WTC11 (cell line): ENCODE measurements at regions not wholly inside any gene's neighbourhood (a gene's known extent, or its start where the extent isn't known, plus 50 kb on each side); places are given as distances from the start of the nearest gene placed in this dataset.

Experiments
- ATAC-seq: fragments of 200-7000 bp; cut with Tn5 transposase; 2 replicates; pipeline ENCODE4 v1.10.0; 2021; ENCODE audit warnings: mild to moderate bottlenecking, moderate library complexity
- CTCF ChIA-PET: fragments of 300-600 bp; sonication (Branson Sonifier 250); formaldehyde crosslinking; loops from one replicate; lab custom pipeline; 2021; ENCODE audit warnings: antibody characterized with exemption; lab: Charles Lee
- POLR2A ChIA-PET: fragments of 350-600 bp; sonication (Branson Sonifier 250); formaldehyde crosslinking; loops from one replicate; lab custom pipeline; 2021; ENCODE audit warnings: antibody characterized with exemption; lab: Charles Lee
- DNase-seq: peaks from one replicate; pipeline ENCODE4 v3.0.0; 2021; ENCODE audit warnings: low spot score
- H3K27ac Mint-ChIP-seq: 2 replicates; pipeline ENCODE4 v1.8.0; 2021; ENCODE audit warnings: mixed read lengths
- H3K27me3 Mint-ChIP-seq: 2 replicates; pipeline ENCODE4 v1.8.0; 2021; ENCODE audit warnings: low read depth, mild to moderate bottlenecking, moderate library complexity, mixed read lengths
- H3K36me3 Mint-ChIP-seq: 2 replicates; pipeline ENCODE4 v1.8.0; 2021; ENCODE audit warnings: mixed read lengths
- H3K4me1 Mint-ChIP-seq: 2 replicates; pipeline ENCODE4 v1.8.0; 2022; ENCODE audit warnings: mixed read lengths
- H3K4me3 Mint-ChIP-seq: 2 replicates; pipeline ENCODE4 v1.8.0; 2021; ENCODE audit warnings: mild to moderate bottlenecking, moderate library complexity, mixed read lengths
- H3K9me3 Mint-ChIP-seq: 2 replicates; pipeline ENCODE4 v1.8.0; 2021; ENCODE audit warnings: mixed read lengths
- ATF3 ChIP-seq: sonication (generic); formaldehyde crosslinking; conservative IDR thresholded peaks from 2 replicates; pipeline ENCODE4 v1.8.1; 2022; ENCODE audit warnings: mild to moderate bottlenecking, missing genetic modification reagents
- E2F1 ChIP-seq: sonication (generic); formaldehyde crosslinking; IDR thresholded peaks from 2 replicates; pipeline ENCODE4 v1.8.0; 2022; ENCODE audit warnings: mild to moderate bottlenecking, missing genetic modification reagents
- ELF4 ChIP-seq: sonication (generic); formaldehyde crosslinking; IDR thresholded peaks from 2 replicates; pipeline ENCODE4 v1.8.1; 2022; ENCODE audit warnings: low read depth, mild to moderate bottlenecking, moderate library complexity, missing genetic modification reagents
- ESRRA ChIP-seq: sonication (generic); formaldehyde crosslinking; IDR thresholded peaks from 2 replicates; pipeline ENCODE4 v1.8.1; 2022; ENCODE audit warnings: mild to moderate bottlenecking, missing genetic modification reagents, borderline replicate concordance
- FOXP1 ChIP-seq: sonication (generic); formaldehyde crosslinking; IDR thresholded peaks from 2 replicates; pipeline ENCODE4 v1.8.0; 2022; ENCODE audit warnings: missing genetic modification reagents, mild to moderate bottlenecking, moderate library complexity, borderline replicate concordance
- GABPB1 ChIP-seq: sonication (generic); formaldehyde crosslinking; IDR thresholded peaks from 2 replicates; pipeline ENCODE4 v1.8.1; 2023; ENCODE audit warnings: mild to moderate bottlenecking, missing genetic modification reagents
- GRHL2 ChIP-seq: fragments of 250-450 bp; sonication (Bioruptor Pico); IDR thresholded peaks from 2 replicates; pipeline ENCODE4 v1.8.0; 2022; ENCODE audit warnings: mild to moderate bottlenecking, moderate library complexity; ENCODE audit not compliant: insufficient replicate concordance, severe bottlenecking
- IRF1 ChIP-seq: sonication (generic); formaldehyde crosslinking; IDR thresholded peaks from 2 replicates; pipeline ENCODE4 v1.8.0; 2023; ENCODE audit warnings: missing genetic modification reagents
- IRF2 ChIP-seq: sonication (generic); formaldehyde crosslinking; IDR thresholded peaks from 2 replicates; pipeline ENCODE4 v1.8.0; 2022; ENCODE audit warnings: low read depth, missing genetic modification reagents, borderline replicate concordance
- KAT7 ChIP-seq: sonication (generic); formaldehyde crosslinking; IDR thresholded peaks from 2 replicates; pipeline ENCODE4 v1.8.1; 2023; ENCODE audit warnings: missing genetic modification reagents, mild to moderate bottlenecking, borderline replicate concordance
- MAX ChIP-seq: sonication (generic); formaldehyde crosslinking; IDR thresholded peaks from 2 replicates; pipeline ENCODE4 v1.8.0; 2022; ENCODE audit warnings: mild to moderate bottlenecking, missing genetic modification reagents
- NFATC4 ChIP-seq: fragments of 250-450 bp; sonication (Bioruptor Pico); IDR thresholded peaks from 2 replicates; pipeline ENCODE4 v1.9.0; 2021; ENCODE audit warnings: mild to moderate bottlenecking
- OVOL2 ChIP-seq: fragments of 250-450 bp; sonication (Bioruptor Pico); IDR thresholded peaks from 2 replicates; pipeline ENCODE4 v1.9.0; 2021; ENCODE audit warnings: mild to moderate bottlenecking, borderline replicate concordance
- SP1 ChIP-seq: sonication (generic); formaldehyde crosslinking; conservative IDR thresholded peaks from 2 replicates; pipeline ENCODE4 v1.8.1; 2022; ENCODE audit warnings: missing genetic modification reagents
- ZMAT4 ChIP-seq: fragments of 250-450 bp; sonication (Bioruptor Pico); IDR thresholded peaks from 2 replicates; pipeline ENCODE4 v1.9.0; 2021; ENCODE audit warnings: mild to moderate bottlenecking
- ZNF121 ChIP-seq: sonication (generic); formaldehyde crosslinking; IDR thresholded peaks from 2 replicates; pipeline ENCODE4 v1.8.0; 2023; ENCODE audit warnings: missing genetic modification reagents
- ZNF219 ChIP-seq: sonication (generic); formaldehyde crosslinking; IDR thresholded peaks from 2 replicates; pipeline ENCODE4 v1.8.0; 2023; ENCODE audit warnings: missing genetic modification reagents, mild to moderate bottlenecking, borderline replicate concordance
- ZNF263 ChIP-seq: sonication (generic); formaldehyde crosslinking; IDR thresholded peaks from 2 replicates; pipeline ENCODE4 v1.8.1; 2022; ENCODE audit warnings: low read depth, mild to moderate bottlenecking, moderate library complexity, missing genetic modification reagents
- ZNF423 ChIP-seq: fragments of 250-450 bp; sonication (Bioruptor Pico); IDR thresholded peaks from 2 replicates; pipeline ENCODE4 v2.1.2; 2022; ENCODE audit warnings: mild to moderate bottlenecking, moderate library complexity
- TF ChIP-seq, protein P1 (sequence below): sonication (generic); formaldehyde crosslinking; IDR thresholded peaks from 2 replicates; pipeline ENCODE4 v1.8.1; 2022; ENCODE audit warnings: low read depth, missing genetic modification reagents, borderline replicate concordance
- TF ChIP-seq, protein P2 (sequence below): fragments of 250-450 bp; sonication (Bioruptor Pico); IDR thresholded peaks from 2 replicates; pipeline ENCODE4 v1.9.0; 2021; ENCODE audit warnings: mild to moderate bottlenecking
- TF ChIP-seq, protein P3 (sequence below): fragments of 250-450 bp; sonication (Bioruptor Pico); conservative IDR thresholded peaks from 2 replicates; pipeline ENCODE4 v1.9.0; 2021; ENCODE audit warnings: mild to moderate bottlenecking

GRCh38 chr16:72474501-72475123 is 302.7 kb upstream of the PMFBP1 start (continued):
- TF ChIP-seq FOXP1 (CRISPR knock-in tag) (no peak), ESRRA (CRISPR knock-in tag) (no peak), KAT7 (CRISPR knock-in tag) (no peak)

DNA sequence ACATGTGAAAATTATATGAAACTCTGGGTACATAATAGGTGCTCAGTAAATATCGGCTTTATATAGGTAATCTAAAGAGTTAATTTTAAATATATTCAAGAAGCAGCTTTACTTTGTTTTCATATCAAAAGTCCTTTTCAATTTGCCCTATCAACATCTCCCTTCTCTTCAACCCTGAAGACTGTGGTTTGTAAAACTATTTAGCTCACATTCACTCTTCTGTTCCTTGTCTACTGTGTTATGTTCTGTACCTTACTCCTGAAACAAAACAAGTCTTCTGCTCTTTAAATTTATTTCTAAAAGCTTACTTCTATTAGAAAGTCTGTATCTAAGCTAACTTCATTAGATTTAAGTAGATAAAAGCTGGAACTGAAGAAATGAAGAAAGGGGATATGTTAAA is 301.7 kb upstream of the PMFBP1 start:
- no peaks in the 10 kb centered on the region for H3K36me3 Mint-ChIP-seq
- ATAC-seq, result no peak
- H3K4me3 Mint-ChIP-seq, result no peak overlapping the region
- H3K9me3 Mint-ChIP-seq, result no peaks in the 10 kb centered on the region
- H3K27me3 Mint-ChIP-seq, result no peaks in the 10 kb centered on the region
- ChIA-PET CTCF (interaction anchor here (1.1 to 3.3 kb wide), 3 partner anchors 278 to 359 kb away, joined by 3 to 9 read pairs (median 4); no protein-coding TSS in a partner anchor), POLR2A (no interaction called here)
- peaks cover 6% of the 10 kb centered on the region; the same call in 1 of the 2 replicates for H3K4me1 Mint-ChIP-seq
- TF ChIP-seq NFATC4 (CRISPR knock-in tag) (no peak), ZNF219 (no peak), ATF3 (CRISPR knock-in tag) (no peak), IRF2 (CRISPR knock-in tag) (no peak), E2F1 (CRISPR knock-in tag) (no peak), ZMAT4 (CRISPR knock-in tag) (no peak)
- TF ChIP-seq, protein P1, sequence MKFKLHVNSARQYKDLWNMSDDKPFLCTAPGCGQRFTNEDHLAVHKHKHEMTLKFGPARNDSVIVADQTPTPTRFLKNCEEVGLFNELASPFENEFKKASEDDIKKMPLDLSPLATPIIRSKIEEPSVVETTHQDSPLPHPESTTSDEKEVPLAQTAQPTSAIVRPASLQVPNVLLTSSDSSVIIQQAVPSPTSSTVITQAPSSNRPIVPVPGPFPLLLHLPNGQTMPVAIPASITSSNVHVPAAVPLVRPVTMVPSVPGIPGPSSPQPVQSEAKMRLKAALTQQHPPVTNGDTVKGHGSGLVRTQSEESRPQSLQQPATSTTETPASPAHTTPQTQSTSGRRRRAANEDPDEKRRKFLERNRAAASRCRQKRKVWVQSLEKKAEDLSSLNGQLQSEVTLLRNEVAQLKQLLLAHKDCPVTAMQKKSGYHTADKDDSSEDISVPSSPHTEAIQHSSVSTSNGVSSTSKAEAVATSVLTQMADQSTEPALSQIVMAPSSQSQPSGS, result no peak
- H3K27ac Mint-ChIP-seq, result no peak overlapping the region
- DNase-seq, result no peak

GRCh38 chr16:72471317-72471924 is 299.5 kb upstream of the PMFBP1 start:
- Mint-ChIP-seq H3K36me3 (no peaks in the 10 kb centered on the region), H3K9me3 (no peaks in the 10 kb centered on the region), H3K4me3 (no peak overlapping the region), H3K27me3 (no peaks in the 10 kb centered on the region), H3K27ac (no peak overlapping the region), H3K4me1 (peaks cover 6% of the 10 kb centered on the region; the same call in 1 of the 2 replicates)
- ATAC-seq (no peak), DNase-seq (no peak)
- POLR2A ChIA-PET, result interaction anchor here (0.6 kb wide), 1 partner anchor 459 kb away, joined by 3 read pairs; no protein-coding TSS in a partner anchor
- CTCF ChIA-PET, result interaction anchor here (3.3 kb wide), 1 partner anchor 347 kb away, joined by 9 read pairs; no protein-coding TSS in a partner anchor
- TF ChIP-seq ZNF121 (CRISPR knock-in tag) (no peak), SP1 (CRISPR knock-in tag) (no peak), OVOL2 (CRISPR knock-in tag) (no peak), MAX (CRISPR knock-in tag) (no peak), ZNF263 (CRISPR knock-in tag) (no peak), ZNF423 (CRISPR knock-in tag) (no peak), GRHL2 (CRISPR knock-in tag) (no peak), ELF4 (CRISPR knock-in tag) (no peak), GABPB1 (CRISPR knock-in tag) (no peak), IRF1 (no peak)
- TF ChIP-seq, protein P2, sequence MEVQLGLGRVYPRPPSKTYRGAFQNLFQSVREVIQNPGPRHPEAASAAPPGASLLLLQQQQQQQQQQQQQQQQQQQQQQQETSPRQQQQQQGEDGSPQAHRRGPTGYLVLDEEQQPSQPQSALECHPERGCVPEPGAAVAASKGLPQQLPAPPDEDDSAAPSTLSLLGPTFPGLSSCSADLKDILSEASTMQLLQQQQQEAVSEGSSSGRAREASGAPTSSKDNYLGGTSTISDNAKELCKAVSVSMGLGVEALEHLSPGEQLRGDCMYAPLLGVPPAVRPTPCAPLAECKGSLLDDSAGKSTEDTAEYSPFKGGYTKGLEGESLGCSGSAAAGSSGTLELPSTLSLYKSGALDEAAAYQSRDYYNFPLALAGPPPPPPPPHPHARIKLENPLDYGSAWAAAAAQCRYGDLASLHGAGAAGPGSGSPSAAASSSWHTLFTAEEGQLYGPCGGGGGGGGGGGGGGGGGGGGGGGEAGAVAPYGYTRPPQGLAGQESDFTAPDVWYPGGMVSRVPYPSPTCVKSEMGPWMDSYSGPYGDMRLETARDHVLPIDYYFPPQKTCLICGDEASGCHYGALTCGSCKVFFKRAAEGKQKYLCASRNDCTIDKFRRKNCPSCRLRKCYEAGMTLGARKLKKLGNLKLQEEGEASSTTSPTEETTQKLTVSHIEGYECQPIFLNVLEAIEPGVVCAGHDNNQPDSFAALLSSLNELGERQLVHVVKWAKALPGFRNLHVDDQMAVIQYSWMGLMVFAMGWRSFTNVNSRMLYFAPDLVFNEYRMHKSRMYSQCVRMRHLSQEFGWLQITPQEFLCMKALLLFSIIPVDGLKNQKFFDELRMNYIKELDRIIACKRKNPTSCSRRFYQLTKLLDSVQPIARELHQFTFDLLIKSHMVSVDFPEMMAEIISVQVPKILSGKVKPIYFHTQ (CRISPR knock-in tag), result no peak
- TF ChIP-seq, protein P3, sequence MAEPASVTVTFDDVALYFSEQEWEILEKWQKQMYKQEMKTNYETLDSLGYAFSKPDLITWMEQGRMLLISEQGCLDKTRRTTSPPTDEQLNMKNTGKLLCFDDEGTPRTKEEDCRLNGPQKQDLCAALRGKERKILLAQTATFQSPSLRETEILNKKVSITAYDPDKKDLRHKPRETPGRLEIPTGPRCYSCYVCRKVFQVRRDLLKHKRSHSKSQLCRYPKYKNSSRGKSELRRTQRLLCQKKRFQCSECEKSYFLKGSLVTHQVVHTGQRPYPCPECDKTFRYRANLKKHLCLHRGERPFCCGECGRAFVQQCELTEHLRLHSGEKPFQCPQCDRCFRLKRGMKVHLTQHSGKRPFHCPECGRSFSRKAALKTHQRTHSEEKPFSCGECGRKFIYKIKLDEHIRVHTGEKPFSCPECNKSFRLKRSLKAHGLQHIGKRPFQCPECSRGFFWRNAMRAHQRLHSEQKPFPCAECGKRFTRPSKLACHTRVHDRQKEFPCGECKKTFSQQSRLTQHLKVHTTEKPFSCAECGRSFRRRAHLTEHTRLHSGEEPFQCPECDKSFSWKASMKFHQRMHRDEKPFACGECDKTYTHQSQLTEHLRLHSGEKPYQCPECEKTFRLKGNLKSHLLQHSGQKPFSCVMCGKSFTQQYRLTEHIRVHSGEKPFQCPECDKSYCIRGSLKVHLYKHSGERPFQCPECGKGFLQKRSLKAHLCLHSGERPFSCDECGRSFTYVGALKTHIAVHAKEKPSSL, result no peak
